ENCODE measurements at regions not wholly inside any gene's neighbourhood (a gene's known extent, or its start where the extent isn't known, plus 50 kb on each side); places are given as distances from the start of the nearest gene placed in this dataset.

- H3K27ac Mint-ChIP-seq = no peak overlapping the region
- DNase-seq (no peak), ATAC-seq (no peak)
- no peak for TF ChIP-seq CTCF (IDR thresholded peaks at IDR 0.05)
- H3K36me3 Mint-ChIP-seq (ENCODE audit: low read depth) = no peaks in the 10 kb centered on the region
- H3K27me3 Mint-ChIP-seq = no peaks in the 10 kb centered on the region
- intact Hi-C loops (cut with micrococcal nuclease) = no loop called here
- H3K9me3 Mint-ChIP-seq = no peaks in the 10 kb centered on the region
- ChIA-PET POLR2A (no interaction called here), CTCF (no interaction called here)
- H3K4me1 Mint-ChIP-seq (ENCODE audit: low read depth) = no peaks in the 10 kb centered on the region
- no peak overlapping the region for H3K4me3 Mint-ChIP-seq
These were observed 122.1 kb upstream of the LYPLAL1 start for GRCh38 chr1:219051547-219051946.

DNA sequence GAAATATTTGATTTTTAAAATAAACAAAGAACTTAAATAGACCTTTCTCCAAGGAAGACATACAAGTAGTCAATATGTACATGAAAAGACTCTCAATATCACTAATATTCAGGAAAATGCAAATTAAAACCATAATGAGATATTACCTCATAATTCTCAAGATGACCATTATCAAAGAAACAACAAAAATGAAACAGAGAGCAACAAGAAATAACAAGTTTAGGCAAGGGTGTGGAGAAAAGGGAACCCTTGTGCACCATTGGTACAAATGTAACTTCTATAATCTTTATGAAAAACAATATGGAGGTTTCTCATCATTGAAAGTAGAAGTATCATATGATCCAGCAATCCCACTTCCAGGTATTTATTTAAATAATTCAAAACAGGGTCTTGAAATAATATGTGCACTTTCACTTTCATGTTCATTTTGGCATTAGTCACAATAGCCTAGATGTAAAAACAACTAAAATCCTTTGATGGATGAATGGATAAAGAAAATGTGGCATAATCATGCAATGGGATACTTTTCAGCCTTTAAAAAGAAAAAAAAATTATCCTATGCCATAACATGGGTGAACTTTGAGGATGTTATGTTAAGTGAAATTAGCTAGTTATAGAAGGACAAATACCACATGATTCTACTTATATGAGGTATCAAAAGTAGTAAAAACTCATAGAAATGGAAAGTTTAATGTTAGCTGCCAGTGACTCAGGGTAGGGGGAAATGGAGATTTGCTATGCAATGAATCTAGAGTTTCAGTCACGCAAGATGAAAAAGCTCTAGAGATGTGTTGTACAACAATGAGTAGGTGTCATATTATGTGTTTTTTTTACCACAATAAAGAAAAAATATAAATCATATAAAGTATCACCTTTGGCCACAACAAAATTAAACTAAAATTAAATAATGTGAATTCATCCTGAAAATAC, 114.5 kb upstream of the LYPLAL1 start:
- no peak for DNase-seq
- ChIA-PET CTCF (no interaction called here), POLR2A (no interaction called here)
- Mint-ChIP-seq H3K27ac (no peak overlapping the region), H3K27me3 (peaks cover 4% of the 10 kb centered on the region), H3K9me3 (peaks cover 8% of the 10 kb centered on the region), H3K4me1 (ENCODE audit: low read depth) (peaks cover 8% of the 10 kb centered on the region), H3K36me3 (ENCODE audit: low read depth) (no peaks in the 10 kb centered on the region), H3K4me3 (no peak overlapping the region)
- no peak for TF ChIP-seq CTCF (IDR thresholded peaks at IDR 0.05)
- ATAC-seq = peak; percentile 66
- intact Hi-C loops (cut with micrococcal nuclease) = no loop called here

DNA sequence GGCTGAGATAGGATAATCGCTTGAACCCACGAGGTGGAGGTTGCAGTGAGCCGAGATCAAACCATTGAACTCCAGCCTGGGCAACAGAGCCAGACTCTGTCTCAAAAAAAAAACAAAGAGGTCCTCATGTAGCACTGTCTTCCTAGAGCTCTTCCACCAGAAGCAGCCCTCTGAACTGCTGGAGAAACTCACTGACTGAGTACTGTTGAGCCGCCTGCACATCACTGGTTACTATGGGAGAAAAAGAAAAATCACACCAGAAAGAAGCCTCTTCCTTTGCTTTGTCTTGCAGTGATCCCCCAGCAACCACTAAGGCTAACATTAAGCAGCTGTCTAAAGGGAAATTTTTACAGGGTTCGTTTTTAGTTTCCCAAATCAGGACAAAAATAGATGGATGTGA, 112.9 kb upstream of the LYPLAL1 start:
- no peak for DNase-seq
- ATAC-seq = no peak
- no peak overlapping the region for H3K4me3 Mint-ChIP-seq
- H3K27me3 Mint-ChIP-seq = peaks cover 4% of the 10 kb centered on the region
- ChIA-PET CTCF (no interaction called here), POLR2A (no interaction called here)
- no peaks in the 10 kb centered on the region for H3K36me3 Mint-ChIP-seq (ENCODE audit: low read depth)
- no peak for TF ChIP-seq CTCF (IDR thresholded peaks at IDR 0.05)
- H3K4me1 Mint-ChIP-seq (ENCODE audit: low read depth) = peaks cover 8% of the 10 kb centered on the region
- H3K9me3 Mint-ChIP-seq = peaks cover 8% of the 10 kb centered on the region
- intact Hi-C loops (cut with micrococcal nuclease) = no loop called here
- no peak overlapping the region for H3K27ac Mint-ChIP-seq

DNA sequence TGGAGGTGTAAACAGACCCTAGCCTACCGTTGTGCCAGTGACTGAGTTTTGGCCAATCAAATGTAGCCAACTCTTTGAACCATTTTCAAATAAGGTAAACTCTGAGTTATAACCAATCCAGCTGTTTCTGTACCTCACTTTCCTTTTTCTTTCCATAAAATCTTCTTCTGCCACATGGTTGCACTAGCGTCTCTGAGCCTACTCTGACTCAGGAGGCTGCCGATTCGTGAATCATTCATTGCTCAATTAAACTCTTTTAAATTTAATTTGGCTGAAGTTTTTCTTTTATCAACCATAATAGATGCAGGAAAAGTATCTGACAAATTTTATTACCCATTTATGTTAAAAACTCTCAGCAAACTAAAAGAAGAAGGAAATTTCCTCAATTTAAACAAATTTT, 111.5 kb upstream of the LYPLAL1 start:
- Mint-ChIP-seq H3K9me3 (peaks cover 6% of the 10 kb centered on the region), H3K27me3 (peaks cover 4% of the 10 kb centered on the region), H3K4me1 (ENCODE audit: low read depth) (peaks cover 12% of the 10 kb centered on the region), H3K27ac (no peak overlapping the region), H3K36me3 (ENCODE audit: low read depth) (no peaks in the 10 kb centered on the region), H3K4me3 (no peak overlapping the region)
- intact Hi-C loops (cut with micrococcal nuclease) = no loop called here
- POLR2A ChIA-PET = interaction anchor here (0.8 kb wide), 1 partner anchor 111 kb away, joined by 3 read pairs; the partner anchor contains the start of gene LYPLAL1
- TF ChIP-seq CTCF (IDR thresholded peaks at IDR 0.05) = no peak
- no peak for DNase-seq
- ATAC-seq = no peak
- CTCF ChIA-PET = no interaction called here

DNA sequence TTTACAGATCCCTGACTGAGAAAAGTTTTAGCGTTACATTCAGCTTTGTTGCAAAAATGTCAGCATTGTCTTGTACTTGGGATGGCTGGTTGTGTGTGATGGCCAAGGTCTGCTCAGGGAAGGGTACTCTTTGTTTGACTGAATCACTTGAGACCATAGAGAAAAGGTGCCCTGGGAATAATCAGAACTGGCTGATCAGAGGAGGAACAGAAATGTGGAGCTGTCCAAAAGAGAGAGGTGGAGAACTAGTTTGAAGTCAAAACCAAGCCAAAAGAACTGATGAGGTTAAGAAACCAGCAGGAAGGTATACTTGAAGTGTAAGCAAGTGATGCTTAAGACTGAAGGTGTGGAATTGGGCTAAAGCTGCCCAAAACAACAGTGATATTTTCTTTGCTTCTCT, 107.6 kb upstream of the LYPLAL1 start:
- ChIA-PET POLR2A (no interaction called here), CTCF (interaction anchor here (0.9 kb wide), 1 partner anchor 13 kb away, joined by 3 read pairs; no protein-coding TSS in a partner anchor)
- Mint-ChIP-seq H3K27me3 (peaks cover 4% of the 10 kb centered on the region), H3K4me1 (ENCODE audit: low read depth) (peaks cover 4% of the 10 kb centered on the region), H3K4me3 (no peak overlapping the region), H3K27ac (no peak overlapping the region), H3K9me3 (peaks cover 2% of the 10 kb centered on the region), H3K36me3 (ENCODE audit: low read depth) (no peaks in the 10 kb centered on the region)
- no peak for ATAC-seq
- intact Hi-C loops (cut with micrococcal nuclease) = no loop called here
- DNase-seq = no peak
- TF ChIP-seq CTCF (IDR thresholded peaks at IDR 0.05) = no peak

Data from activated CD8-positive, alpha-beta T cell treated with anti-CD3 and anti-CD28 coated beads for 36 hours (primary cell).